ENCODE measurements at regions not wholly inside any gene's neighbourhood (a gene's known extent, or its start where the extent isn't known, plus 50 kb on each side); places are given as distances from the start of the nearest gene placed in this dataset.
A peak's percentile ranks its signal among the peaks of the same experiment; 100 is the strongest.

GRCh38 chr11:91248199-91248807 lies 976.3 kb upstream of the FAT3 start:
- Histone ChIP-seq H3K36me3 (ENCODE audit: control insufficient read depth, insufficient read depth, low read length) (no peaks in the 10 kb centered on the region), H3K4me3 (ENCODE audit: low read depth, low read length) (no peak overlapping the region), H3K27me3 (ENCODE audit: control insufficient read depth, insufficient read depth, low read length) (no peaks in the 10 kb centered on the region)
- peak; percentile 69 for TF ChIP-seq CTCF (IDR thresholded peaks at IDR 0.05; ENCODE audit: insufficient read depth, low read length, poor library complexity, severe bottlenecking)
- DNase-seq (ENCODE audit: low read depth), result peak; percentile 1

- no peak for DNase-seq (ENCODE audit: low read depth)
- Histone ChIP-seq H3K36me3 (ENCODE audit: control insufficient read depth, insufficient read depth, low read length) (no peaks in the 10 kb centered on the region), H3K27me3 (ENCODE audit: control insufficient read depth, insufficient read depth, low read length) (no peaks in the 10 kb centered on the region), H3K4me3 (ENCODE audit: low read depth, low read length) (no peak overlapping the region)
- no peak for TF ChIP-seq CTCF (IDR thresholded peaks at IDR 0.05; ENCODE audit: insufficient read depth, low read length, poor library complexity, severe bottlenecking)
Observed at GRCh38 chr11:91247009-91247735, 977.4 kb upstream of the FAT3 start.

- no peak for TF ChIP-seq CTCF (IDR thresholded peaks at IDR 0.05; ENCODE audit: insufficient read depth, low read length, poor library complexity, severe bottlenecking)
- Histone ChIP-seq H3K36me3 (ENCODE audit: control insufficient read depth, insufficient read depth, low read length) (no peaks in the 10 kb centered on the region), H3K4me3 (ENCODE audit: low read depth, low read length) (no peak overlapping the region), H3K27me3 (ENCODE audit: control insufficient read depth, insufficient read depth, low read length) (no peaks in the 10 kb centered on the region)
- no peak for DNase-seq (ENCODE audit: low read depth)
Observed at GRCh38 chr11:91244912-91245311, 979.7 kb upstream of the FAT3 start.

- Histone ChIP-seq H3K4me3 (ENCODE audit: low read depth, low read length) (no peak overlapping the region), H3K36me3 (ENCODE audit: control insufficient read depth, insufficient read depth, low read length) (no peaks in the 10 kb centered on the region), H3K27me3 (ENCODE audit: control insufficient read depth, insufficient read depth, low read length) (no peaks in the 10 kb centered on the region)
- TF ChIP-seq CTCF (IDR thresholded peaks at IDR 0.05; ENCODE audit: insufficient read depth, low read length, poor library complexity, severe bottlenecking), result no peak
- DNase-seq (ENCODE audit: low read depth), result no peak
Observed at GRCh38 chr11:91243630-91244029, 981.0 kb upstream of the FAT3 start.

- H3K4me3 ChIP-seq (ENCODE audit: low read depth, low read length), result no peak overlapping the region
- no peak for TF ChIP-seq CTCF (IDR thresholded peaks at IDR 0.05; ENCODE audit: insufficient read depth, low read length, poor library complexity, severe bottlenecking)
Observed at GRCh38 chr11:91243051-91243450, 981.6 kb upstream of the FAT3 start.

GRCh38 chr11:91241226-91241625 lies 983.4 kb upstream of the FAT3 start:
- TF ChIP-seq CTCF (IDR thresholded peaks at IDR 0.05; ENCODE audit: insufficient read depth, low read length, poor library complexity, severe bottlenecking), result no peak
- no peak for DNase-seq (ENCODE audit: low read depth)
- Histone ChIP-seq H3K4me3 (ENCODE audit: low read depth, low read length) (no peak overlapping the region), H3K36me3 (ENCODE audit: control insufficient read depth, insufficient read depth, low read length) (no peaks in the 10 kb centered on the region), H3K27me3 (ENCODE audit: control insufficient read depth, insufficient read depth, low read length) (no peaks in the 10 kb centered on the region)

More at GRCh38 chr11:91243051-91243450, 981.6 kb upstream of the FAT3 start:
- Histone ChIP-seq H3K27me3 (ENCODE audit: control insufficient read depth, insufficient read depth, low read length) (no peaks in the 10 kb centered on the region), H3K36me3 (ENCODE audit: control insufficient read depth, insufficient read depth, low read length) (no peaks in the 10 kb centered on the region)
- DNase-seq (ENCODE audit: low read depth), result no peak

Data from kidney epithelial cell (primary cell).